Right lung (tissue), 2 donors: ENCODE measurements at regions not wholly inside any gene's neighbourhood (a gene's known extent, or its start where the extent isn't known, plus 50 kb on each side); places are given as distances from the start of the nearest gene placed in this dataset.
"Not testable (repeated sequence)": the region's sequence is repeated elsewhere in the genome, so short reads cannot be mapped to it uniquely, and the experiment has no call there.

Source experiments
- DNase-seq, 2 donors: peaks; one replicate each; pipeline ENCODE4 v3.0.0-alpha.2; 2013

DNA sequence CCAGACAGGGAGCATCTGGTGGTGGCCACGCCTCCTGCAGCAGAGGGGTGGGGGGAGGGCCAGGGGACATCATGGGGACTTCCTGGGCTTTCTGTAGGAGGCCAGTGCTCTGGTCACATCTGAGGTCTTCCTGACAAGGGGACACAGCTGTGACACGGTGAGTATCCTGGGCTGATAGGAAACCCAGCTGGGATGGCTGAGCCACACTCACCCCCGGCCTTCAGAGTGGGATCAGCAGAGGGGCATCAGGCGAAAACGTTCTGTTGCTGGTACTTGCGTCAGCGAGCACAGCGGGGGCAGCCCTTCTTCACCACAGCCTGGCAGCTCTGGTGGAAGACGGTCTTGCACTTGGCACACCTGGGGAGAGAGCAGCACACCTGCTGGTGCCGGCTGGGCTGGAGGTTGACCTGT is 122.9 kb upstream of the SMURF2 start:
- no peak for DNase-seq

DNA sequence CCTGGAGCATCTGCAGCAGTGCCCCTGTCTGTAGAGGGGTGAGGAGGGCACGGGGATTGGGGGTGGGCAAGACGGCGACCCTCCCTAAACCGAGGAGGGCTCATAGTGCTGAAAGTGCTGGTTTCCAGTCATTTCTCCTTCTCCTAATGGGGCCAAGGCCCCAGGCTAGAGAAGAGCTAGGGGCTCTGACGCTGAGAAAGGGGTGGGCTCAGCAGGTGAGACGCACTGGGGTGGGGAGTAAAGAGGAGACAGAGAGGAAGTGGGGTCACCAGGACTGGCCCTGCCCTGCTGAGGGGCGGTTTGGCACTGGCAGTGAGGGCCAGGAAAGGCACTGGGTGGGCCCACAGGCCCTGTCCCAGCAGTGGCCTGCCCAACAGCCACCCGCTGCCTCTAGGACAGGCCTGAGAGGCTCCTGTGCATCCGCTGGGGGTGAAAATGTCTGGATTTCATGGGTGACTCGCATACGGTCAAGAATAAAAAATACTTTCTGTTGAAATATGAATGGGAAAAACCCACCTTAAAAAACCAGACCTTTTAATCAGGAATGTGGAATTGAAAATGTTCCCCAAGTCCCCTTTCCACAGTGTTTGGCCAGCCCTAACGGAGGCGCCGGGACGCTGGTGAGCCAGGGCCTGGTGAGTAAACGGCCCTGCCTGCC is 122.4 kb upstream of the SMURF2 start:
- DNase-seq = no peak

DNA sequence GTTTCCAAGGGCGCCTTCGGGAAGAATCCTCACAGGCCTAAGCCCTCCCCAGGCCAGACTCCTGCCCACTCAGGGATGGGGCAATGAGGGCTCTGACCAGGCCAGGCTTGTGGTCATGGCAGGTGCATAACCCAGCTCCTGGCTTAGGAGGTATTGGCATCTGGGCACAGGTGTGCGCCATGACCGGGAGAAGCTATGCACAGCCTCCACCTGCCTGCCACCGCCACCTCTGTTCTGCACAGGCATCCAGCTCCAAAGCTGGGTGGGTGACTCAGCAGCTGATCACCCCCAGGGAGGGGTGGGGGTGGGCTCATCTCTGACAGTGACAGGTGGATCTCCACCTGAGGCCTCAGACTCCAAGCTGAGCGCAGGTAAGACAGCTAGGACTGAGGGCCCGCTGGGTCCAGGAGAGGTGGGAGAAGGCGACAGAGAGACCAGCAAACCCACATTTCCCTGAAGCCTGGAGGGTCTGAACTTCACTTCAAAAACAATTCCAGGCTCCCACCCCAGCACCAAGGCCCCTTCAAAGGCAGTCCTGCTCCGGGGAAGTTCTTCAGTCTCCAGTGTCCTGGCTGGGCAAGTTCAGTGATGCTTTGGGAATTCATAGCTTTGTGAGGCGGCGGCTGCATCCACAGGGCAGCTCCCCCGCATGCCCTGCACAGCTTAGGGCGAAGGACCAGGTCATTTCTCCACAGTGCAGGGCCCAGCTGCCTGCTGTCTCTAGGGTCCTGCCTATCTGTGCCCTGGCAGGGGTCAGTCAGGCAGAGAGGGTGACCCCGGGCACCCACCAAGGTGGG is 121.6 kb upstream of the SMURF2 start:
- no peak for DNase-seq

DNA sequence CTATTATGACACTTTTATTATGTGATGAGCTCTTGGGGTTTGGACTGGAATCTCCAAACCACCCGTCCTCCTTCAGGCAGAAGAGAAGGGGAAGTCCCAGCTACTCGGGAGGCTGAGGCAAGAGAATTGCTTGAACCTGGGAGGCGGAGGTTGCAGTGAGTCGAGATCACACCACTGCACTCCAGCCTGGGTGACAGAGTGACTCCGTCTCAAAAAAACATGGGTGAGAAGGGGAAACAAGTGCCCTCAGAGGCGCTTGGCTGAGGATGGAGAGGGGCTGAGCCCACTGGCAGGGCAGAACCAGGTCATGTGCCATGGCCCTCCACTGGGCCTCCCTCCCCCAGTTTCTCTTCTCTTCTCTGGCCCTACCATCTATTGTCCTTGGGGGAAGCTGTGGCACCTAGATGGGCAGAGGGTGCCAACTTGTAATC is 120.9 kb upstream of the SMURF2 start:
- DNase-seq = no peak

DNA sequence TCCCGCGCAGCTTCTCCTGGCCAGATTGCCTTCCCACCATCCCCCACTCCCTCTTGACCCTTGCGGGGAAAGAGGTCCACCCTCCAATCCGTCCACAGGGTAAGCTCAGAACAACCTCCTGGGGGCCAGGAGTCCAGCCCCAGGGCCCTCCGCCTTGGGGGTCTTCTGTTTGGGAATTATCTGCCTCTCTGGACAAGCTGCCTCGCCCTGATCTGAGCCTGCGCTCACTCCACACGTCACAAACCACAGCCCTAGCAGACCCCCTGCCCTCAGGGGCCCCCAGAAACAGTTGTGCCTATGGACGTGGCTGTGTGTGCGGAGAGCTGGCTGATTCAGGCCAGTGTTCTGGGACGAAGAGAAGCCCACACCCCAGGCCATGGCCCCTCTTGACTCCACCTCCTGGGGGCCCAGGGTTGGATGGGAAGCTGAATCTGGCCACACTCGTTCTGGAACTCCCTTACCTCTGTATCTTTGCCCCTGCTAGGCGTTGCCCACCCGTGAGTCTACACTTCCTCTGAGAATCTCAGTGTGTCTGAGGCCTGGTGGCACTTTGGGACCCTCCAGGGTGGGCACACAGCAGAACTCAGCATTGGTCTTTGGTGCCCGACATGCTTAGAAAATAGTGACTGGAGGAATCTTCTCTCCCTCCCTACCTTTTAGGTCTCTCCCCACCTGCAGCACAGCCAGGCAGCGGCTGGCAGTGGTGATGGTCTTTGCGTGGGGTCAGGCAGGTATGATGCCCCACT is 119.9 kb upstream of the SMURF2 start:
- no peak for DNase-seq

DNA sequence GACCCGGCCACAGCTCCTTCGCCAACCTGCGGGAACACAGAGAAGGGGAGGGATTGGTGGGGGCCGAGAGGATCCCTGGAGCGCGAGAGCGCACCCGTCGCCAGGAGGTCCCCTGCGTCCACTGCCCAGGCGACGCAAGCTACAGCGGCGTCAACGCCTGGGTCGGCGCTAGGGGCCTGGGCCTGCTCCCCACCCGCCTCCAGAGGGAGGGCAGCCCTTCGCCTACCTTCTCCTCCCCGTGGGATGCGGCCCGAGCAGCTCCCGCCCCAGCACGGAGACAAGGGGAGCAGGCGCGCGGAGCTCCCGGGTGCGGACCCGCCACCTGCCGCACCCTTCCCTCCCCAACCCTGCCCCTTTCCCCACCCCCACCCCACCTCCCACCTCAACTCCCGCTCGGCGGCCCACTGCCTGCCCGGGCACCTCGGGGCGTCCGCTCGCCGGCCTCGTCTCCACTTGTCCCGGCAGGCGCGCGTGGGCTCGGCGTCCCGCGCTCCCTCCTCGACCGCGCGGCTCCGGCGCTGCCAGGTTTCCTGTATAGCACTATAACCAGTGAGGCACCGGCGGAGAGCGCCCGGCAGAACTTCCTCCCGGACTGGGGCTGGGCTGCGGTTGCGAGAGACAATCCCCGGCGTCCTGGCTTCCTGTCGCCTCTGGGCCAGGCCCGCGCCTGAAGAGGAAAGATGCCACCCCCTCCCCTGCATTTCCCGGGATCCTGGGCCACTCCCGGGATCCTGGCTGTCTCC is 119.1 kb upstream of the SMURF2 start:
- no peak for DNase-seq

DNA sequence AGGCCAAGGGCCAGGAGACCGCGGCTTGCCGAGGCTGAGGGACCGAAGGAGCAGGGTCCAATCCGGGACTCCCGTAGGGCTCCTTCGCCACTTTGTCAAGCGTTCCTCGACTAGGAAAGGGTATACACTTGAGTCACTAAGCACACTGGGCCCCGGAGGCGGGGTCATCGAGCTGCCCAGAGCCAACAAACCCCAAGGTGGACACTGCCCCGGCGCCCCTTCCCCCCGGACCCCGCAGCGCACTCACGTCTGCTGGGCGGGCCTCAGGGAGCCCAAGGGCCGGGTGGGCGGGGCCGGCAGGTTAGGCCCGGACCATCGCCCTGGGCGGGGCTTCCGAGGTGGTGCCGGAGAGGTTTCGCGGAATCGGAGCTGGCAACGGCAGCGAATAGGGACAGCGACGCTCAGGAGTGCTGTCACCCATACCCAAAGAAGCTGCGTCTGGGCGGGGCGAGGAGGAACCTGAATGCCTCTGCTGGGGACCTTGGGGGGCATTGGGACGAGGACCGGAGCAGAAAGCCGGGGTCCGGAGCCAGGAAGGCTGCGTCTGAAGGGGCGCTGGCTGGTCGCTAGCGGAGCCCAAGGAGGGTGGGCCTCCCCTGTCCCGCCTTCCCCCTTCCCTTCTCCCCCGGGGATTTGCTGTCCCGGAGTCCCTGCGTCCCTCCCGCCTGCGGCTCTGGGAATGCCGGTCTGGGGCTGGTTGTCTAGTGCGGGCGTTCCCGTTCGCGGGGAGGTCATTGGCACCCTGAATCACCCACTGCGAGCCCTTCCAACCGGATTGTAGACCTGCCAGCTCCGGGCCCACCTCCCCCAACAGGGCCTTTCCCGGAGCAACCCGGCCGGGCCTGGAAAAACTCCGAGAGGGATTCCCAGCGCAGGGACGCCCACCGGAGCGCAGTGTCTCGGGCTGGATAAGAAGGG is 118.2 kb upstream of the SMURF2 start:
- DNase-seq = peak in 1 of 2 donors; percentile 33

DNA sequence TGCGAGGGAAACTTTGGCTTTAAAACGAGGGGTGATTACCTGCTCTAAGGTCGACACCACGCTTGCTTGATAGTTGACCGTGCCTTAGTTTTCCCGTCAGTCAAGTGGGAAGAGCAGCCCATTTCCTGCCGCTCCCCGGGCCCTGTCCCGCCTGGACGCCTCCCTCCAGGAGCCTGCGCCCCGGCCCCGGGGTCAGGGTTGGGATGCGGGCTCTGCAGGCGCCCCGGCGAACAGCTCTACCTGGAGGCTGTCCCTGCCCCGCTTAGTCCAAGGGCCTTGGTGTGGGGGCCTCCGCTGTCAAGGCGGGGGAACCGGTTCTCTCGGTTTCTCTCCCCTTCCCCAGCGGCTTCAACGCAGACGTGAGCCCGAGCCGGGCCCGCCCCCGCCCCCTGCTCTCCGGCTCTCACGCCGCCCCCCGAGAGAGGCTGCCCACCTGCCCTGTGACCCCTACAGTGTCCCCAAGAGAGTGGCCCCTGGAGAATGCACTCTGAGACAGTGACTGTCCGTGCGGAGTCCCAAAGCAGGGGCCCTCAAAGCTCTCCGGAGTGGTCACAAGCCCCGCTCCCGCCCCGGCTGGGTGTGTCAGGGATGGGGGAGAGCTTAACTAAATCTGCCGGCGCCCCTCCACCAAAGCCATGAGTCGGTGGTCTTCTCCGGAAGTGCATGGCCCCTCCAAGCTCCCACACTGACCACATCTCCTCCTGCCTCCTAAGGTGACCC is 117.4 kb upstream of the SMURF2 start:
- DNase-seq = no peak

DNA sequence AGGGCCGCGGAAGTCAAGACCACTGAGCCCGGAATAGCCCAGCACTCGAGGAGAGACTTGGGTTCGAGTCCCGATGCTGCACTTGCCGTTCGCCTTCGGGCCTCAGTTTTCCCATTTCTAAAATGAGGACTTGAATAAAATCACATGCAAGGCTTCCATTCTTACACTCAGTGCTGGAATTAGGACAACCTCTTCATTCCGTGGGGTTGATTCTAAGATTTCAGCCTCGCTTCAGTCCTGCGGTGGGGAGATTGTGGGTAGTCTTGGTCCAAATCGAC is 116.9 kb upstream of the SMURF2 start:
- DNase-seq = not testable (repeated sequence)

DNA sequence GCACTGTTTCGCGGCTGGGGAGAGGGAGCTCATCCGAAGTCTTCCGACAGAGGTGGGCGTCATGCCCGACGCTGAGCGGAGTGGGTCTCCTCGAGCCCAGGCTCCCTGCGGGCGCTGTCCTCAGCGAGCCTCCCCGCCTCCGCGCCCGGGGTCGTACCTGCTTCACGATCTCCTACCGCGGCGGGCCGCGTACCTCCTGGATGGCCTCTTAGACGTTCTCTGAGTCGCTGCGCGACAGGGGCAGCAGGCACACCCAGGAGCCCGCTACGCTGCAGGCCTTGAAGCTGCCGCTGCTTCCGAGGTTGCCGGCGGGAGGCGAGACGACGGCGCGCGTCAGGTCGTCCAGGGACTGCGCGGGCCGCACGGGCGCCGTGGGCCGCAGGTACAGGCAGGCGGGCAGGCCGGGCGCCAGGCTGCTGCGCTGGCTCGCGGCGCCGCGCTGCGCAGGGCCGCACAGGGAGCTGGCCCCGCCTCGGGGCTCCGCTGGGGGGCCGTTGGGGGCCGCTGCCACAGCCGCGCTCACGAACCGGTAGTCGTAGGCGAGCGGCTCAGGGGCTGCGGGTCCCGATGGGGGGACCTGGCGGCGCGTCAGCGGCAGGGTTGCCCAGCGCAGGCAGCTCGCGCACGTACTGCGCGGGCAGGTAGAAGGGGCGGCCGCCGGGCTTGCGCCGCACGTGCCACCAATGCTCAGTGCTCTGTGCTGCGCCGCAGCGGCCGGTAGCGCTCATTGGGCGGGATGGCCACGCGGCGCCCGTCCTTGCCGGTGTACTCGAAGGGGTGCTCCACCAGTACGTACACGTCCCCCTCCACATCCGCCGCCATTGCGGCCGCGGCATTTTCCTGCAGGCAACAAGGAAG is 116.4 kb upstream of the SMURF2 start:
- no peak for DNase-seq

DNA sequence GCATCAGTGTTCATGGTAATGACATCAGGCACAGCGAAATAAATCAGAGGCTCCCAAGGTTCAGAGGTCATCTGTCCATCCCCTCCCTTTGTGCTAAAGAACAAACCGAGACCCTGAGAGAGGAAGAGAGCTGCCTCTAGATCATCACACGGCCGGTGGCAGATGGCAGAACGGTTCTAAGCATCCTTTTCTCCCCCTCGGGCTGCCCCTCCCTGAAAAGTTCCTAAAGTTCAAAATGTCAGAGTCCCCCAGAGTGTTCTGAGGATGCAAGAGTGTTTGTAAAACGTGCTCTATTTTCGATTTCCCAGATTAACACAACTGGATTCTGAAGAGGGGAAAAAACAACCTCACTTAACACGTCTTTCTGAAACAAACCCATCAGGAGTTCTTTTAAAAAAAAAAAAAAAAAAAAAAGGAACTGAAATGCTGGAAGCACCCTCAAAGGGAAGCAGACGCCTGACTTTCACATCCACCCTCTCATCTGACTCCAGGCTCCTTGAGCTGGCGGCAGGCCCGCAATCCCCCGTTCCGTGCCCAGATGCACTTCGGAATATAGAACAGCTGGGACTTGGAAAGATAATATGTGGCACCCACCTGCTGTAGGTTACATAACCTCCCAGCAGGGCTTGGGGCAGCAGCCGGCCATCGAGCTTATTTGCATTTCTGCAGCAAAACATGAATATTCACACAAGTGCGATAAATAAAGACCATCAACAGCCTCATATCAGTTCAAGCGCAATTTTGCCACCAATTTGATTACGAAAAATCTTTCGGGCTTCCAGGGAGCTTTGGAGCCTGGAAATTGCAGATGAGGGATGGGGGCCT is 115.5 kb upstream of the SMURF2 start:
- no peak for DNase-seq

DNA sequence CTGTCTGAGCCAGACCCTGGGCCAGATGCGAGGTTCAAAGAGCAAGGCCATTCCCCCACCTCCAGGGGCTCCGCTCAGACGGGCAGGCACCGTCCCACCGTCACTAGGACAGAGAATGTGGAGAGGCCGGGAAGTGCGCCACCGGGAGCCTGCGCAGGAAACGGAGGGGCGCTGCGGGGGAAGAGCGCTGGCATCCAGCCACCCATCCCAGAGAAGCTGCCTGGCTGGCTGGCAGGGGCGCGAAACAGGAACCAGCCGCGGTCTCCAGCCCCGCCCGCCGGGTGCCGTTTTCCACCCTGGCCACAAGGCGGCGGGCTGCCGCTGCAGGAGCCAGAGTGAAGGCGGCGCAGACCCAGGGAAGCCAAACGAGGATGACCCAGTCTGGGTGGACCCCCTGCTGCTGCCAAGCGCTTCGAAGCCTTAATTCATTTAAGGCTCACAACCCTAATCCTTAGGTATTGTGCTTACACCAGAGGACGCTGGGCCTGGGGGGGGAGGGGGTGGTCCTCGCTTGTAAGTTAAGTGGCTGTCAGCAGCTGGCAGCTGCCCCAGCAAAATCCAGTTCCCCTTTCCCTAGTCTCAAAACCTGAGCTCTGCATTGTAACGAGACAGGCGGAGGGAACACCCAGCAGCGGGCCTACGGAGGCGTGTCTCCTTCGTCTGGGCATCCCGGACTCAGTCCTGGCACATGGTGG is 114.8 kb upstream of the SMURF2 start:
- peak; percentile 84 for DNase-seq

DNA sequence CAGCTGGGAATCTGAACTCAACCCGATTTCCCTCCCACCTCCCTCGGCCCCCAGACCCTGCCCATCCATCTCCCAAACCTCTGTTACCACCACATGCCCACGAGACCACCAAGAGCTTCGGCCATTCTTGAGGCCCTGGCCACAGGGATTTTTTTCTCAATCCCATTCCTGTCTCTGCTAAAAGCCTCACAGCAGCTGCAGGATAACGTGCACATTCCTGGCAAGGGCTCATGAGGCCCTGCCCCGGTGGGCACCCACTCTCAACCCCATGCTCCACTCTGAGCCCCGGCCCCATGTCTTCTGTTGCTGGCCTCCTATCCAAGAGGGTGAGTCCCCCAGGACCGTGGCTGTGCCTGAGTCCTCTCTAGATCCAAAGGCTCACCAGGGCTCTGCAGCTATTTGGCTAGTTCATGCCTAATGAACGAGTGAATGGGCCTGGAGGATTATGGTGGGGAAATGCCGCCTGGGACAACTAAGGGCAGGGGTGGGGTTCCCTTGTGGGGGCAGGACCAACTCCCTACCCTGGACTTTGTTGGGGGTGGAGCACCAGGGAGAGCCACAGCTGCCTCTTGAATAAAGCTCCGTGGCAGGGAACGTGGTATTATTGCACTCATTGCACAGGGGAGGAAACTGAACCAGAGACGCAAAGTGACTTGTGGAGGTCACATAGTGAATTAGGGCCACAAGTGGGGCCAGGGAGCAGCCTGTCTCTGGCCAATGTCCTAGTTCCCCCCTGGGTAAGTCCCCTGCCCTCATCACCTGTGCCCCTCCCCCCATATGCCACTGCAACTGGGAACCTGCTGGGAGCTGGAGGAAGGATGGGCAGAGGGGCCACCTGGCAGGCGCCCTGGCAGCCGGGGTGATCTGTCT is 113.8 kb upstream of the SMURF2 start:
- DNase-seq = no peak

DNA sequence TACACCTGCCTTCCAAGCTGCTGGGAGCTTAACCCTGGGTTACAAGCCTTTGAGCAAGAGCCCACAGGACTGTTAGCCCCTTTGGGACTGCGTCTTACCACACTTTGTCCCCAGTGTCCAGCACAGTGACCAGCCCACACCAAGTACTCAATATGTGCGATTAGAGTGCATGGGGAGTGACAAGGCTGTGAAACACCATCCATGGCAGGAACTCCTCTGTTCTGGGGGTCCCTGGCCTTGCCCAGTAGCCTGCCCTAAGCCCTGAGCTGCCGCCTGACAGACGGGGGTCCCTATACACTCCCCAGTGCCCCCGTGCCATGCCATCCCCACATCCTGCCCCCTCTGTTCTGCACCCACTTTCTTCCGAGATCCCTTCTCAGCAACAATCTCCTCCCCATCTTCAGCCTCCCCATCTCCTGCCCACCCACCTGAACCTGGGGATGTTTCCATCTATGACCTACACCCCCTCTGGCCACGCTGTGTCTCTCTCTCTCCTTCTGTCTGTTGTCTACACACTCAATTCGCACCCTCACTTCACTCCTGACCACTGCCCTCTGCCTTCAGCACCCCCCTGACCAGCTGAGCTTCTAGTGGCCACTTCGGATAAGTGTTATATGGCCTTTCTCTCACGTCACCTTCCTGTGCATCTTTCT is 112.9 kb upstream of the SMURF2 start:
- no peak for DNase-seq

DNA sequence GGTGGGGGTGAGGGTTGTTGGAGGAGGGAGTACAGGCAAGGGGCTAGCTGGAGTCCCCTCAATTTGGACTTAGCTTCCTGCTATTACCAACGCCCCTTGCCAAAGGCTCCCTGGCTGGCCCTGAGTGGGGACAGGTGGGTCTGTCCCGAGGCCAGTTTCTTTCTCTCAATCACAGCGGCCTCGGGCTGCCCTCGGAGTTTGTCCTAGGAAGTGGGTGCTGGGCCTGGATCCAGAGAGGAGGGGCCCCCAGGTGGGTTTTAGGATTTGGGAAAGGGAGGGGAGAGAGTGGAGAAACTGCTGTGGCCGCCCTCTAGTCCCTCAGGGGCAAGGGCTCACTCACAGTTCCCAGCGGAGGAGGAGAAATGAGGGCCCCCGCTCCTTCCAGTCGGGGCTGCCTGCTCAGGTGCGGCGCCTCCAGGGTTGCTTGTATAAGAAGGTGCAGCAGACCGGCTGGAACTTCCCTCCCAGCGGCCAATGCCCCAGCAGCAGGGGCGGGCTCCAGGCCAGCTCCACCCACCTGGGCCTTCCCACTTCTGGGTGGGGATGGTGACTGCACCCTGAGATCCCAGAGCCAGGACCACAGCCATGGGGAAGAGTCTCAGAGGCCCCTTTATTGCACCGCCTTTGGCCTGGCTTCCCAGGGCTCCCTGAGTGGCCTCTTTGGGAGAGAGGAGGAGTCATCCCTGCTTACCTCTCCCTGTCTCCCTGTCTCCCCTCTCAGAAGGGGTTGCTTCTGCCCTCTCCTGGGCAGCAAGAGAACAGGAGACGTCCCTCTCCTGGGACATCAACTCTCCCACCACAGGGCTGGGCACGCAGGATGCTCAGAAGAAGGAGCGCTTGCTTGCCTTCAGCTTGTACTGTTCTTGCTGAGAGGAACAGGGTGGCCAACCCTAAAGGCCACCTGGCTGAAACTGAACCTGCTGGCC is 112.0 kb upstream of the SMURF2 start:
- no peak for DNase-seq
